Fibroblast of the aortic adventitia (primary cell): ENCODE measurements at regions not wholly inside any gene's neighbourhood (a gene's known extent, or its start where the extent isn't known, plus 50 kb on each side); places are given as distances from the start of the nearest gene placed in this dataset.
"Not testable (repeated sequence)": the region's sequence is repeated elsewhere in the genome, so short reads cannot be mapped to it uniquely, and the experiment has no call there.

Source experiments
- DNase-seq: peaks from one replicate; pipeline ENCODE4 v3.0.0-alpha.2; 2010; ENCODE audit warnings: low read depth
- H3K4me3 ChIP-seq: 2 replicates; pipeline ENCODE4 v1.5.1; 2011; ENCODE audit warnings: low read depth, mild to moderate bottlenecking, control low read depth, low read length, moderate library complexity
- CTCF ChIP-seq: IDR thresholded peaks from 2 replicates; pipeline ENCODE4 v1.5.1; 2011; ENCODE audit warnings: mild to moderate bottlenecking, low read length, control low read depth, inconsistent platforms; ENCODE audit not compliant: insufficient read depth

GRCh38 chr12:92396647-92397252, 251.1 kb upstream of the BTG1 start:
- no peak overlapping the region for H3K4me3 ChIP-seq
- DNase-seq, result peak; percentile 57
- TF ChIP-seq CTCF, result no peak

GRCh38 chr12:92395322-92395721, 249.7 kb upstream of the BTG1 start:
- TF ChIP-seq CTCF, result no peak
- DNase-seq, result no peak
- no peak overlapping the region for H3K4me3 ChIP-seq

- H3K4me3 ChIP-seq, result no peak overlapping the region
- no peak for DNase-seq
- no peak for TF ChIP-seq CTCF
Measured at GRCh38 chr12:92394895-92395294, 249.2 kb upstream of the BTG1 start.

- no peak overlapping the region for H3K4me3 ChIP-seq
- no peak for TF ChIP-seq CTCF
- DNase-seq, result no peak
Measured at GRCh38 chr12:92393504-92393903, 247.9 kb upstream of the BTG1 start.

GRCh38 chr12:92391726-92392125, 246.1 kb upstream of the BTG1 start:
- not testable (repeated sequence) for DNase-seq, H3K4me3 ChIP-seq

- DNase-seq, result no peak
- no peak overlapping the region for H3K4me3 ChIP-seq
- no peak for TF ChIP-seq CTCF
Measured at GRCh38 chr12:92389466-92389865, 243.8 kb upstream of the BTG1 start.

- DNase-seq, result no peak
- TF ChIP-seq CTCF, result no peak
- no peak overlapping the region for H3K4me3 ChIP-seq
Measured at GRCh38 chr12:92385296-92385695, 239.7 kb upstream of the BTG1 start.
